ENCODE measurements at regions not wholly inside any gene's neighbourhood (a gene's known extent, or its start where the extent isn't known, plus 50 kb on each side); places are given as distances from the start of the nearest gene placed in this dataset.

DNA sequence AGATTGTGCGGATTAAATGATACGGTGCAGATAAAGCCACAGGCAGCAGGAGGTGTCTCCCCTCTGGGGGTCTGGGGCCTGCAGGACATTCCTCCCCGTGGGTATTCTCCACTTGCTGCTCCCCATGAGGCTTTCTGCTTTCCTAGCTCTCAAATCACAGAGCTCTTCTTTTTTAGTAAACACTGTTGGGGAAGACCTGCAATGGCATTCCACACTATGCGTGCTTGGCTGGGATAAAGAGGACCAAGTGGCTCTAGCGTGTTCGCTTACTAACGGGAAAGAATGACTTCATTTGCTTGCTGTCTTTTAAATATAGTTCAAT, 146.5 kb downstream of the DDX1 start:
- TF ChIP-seq TAF1 (IDR thresholded peaks at IDR 0.05; ENCODE audit: low read depth, low read length): no peak
- no peak for TF ChIP-seq POLR2AphosphoS5 (IDR thresholded peaks at IDR 0.05; ENCODE audit: low read depth, low read length)
